Panc1 (cell line): ENCODE measurements at regions not wholly inside any gene's neighbourhood (a gene's known extent, or its start where the extent isn't known, plus 50 kb on each side); places are given as distances from the start of the nearest gene placed in this dataset.

Experiments
- ATAC-seq: fragments of 200-7000 bp; cut with Tn5 transposase; 2 replicates; pipeline ENCODE4 v1.9.1; 2020; ENCODE audit warnings: mild to moderate bottlenecking, moderate library complexity
- BruUV-seq: library from RNA; stranded (reverse); fragments of 400-500 nt; replicated peaks from 2 replicates; lab custom pipeline; 2021; lab: Mats Ljungman, UMichigan
- CTCF ChIA-PET: fragments of 300-600 bp; sonication (Branson Sonifier 250); formaldehyde crosslinking; loops from one replicate; lab custom pipeline; 2022; ENCODE audit warnings: antibody characterized with exemption; lab: Charles Lee
- POLR2A ChIA-PET: fragments of 300-600 bp; sonication (Branson Sonifier 250); formaldehyde crosslinking; loops from one replicate; lab custom pipeline; 2022; ENCODE audit warnings: antibody characterized with exemption; lab: Charles Lee
- DNase-seq: peaks from one replicate; pipeline ENCODE4 v3.0.0-alpha.2; 2010; ENCODE audit warnings: low read depth, low spot score
- H3K27ac ChIP-seq: 2 replicates; pipeline ENCODE4 v1.5.1; 2011; ENCODE audit warnings: mild to moderate bottlenecking, low read length, inconsistent platforms
- H3K27me3 ChIP-seq: fragments of 200-500 bp; sonication (Bioruptor generic); 2 replicates; pipeline ENCODE4 v1.6.0; 2014; ENCODE audit warnings: low read length, inconsistent platforms; ENCODE audit not compliant: control insufficient read depth, insufficient read depth
- H3K36me3 ChIP-seq: fragments of 200-500 bp; sonication (Bioruptor generic); 2 replicates; pipeline ENCODE4 v1.5.1; 2014; ENCODE audit warnings: inconsistent platforms, mild to moderate bottlenecking, low read length, moderate library complexity; ENCODE audit not compliant: control insufficient read depth, insufficient read depth
- H3K4me1 ChIP-seq: 2 replicates; pipeline ENCODE4 v1.5.1; 2011; ENCODE audit warnings: inconsistent platforms, mild to moderate bottlenecking, low read length, moderate library complexity; ENCODE audit not compliant: control insufficient read depth, insufficient read depth
- H3K4me3 ChIP-seq, 2 experiments: 2 replicates each; pipeline ENCODE4 v1.5.1; 2011 to 2012; ENCODE audit warnings: low read depth in 2 of 2, low read length in 2 of 2, mild to moderate bottlenecking in 2 of 2, inconsistent platforms in 1 of 2, moderate library complexity in 1 of 2
- H3K9me3 ChIP-seq: fragments of 200-500 bp; sonication (Bioruptor generic); 2 replicates; pipeline ENCODE4 v1.5.1; 2014; ENCODE audit warnings: low read depth, mild to moderate bottlenecking, inconsistent platforms, low read length, moderate library complexity; ENCODE audit not compliant: control insufficient read depth, insufficient read depth
- POLR2AphosphoS5 ChIP-seq: IDR thresholded peaks from 2 replicates; pipeline ENCODE4 v1.6.1; 2012; ENCODE audit warnings: mild to moderate bottlenecking, low read depth, low read length, moderate library complexity
- REST ChIP-seq, 2 experiments: IDR thresholded peaks; 2 replicates each; pipeline ENCODE4 v1.6.1; 2011 to 2012; ENCODE audit warnings: low read depth in 2 of 2, control low read depth in 1 of 2, low read length in 1 of 2, mild to moderate bottlenecking in 1 of 2, moderate library complexity in 1 of 2; ENCODE audit not compliant: insufficient read depth in 1 of 2
- SIN3A ChIP-seq: IDR thresholded peaks from 2 replicates; pipeline ENCODE4 v1.6.1; 2012; ENCODE audit warnings: low read depth, mild to moderate bottlenecking, low read length, moderate library complexity, borderline replicate concordance; ENCODE audit not compliant: insufficient read depth
- TCF7L2 ChIP-seq: IDR thresholded peaks from 2 replicates; pipeline ENCODE4 v1.6.1; 2011; ENCODE audit warnings: mild to moderate bottlenecking, low read depth, low read length, inconsistent platforms
- in situ Hi-C: cut with HindIII; loops from 2 replicates; pipeline ENCODE4 v1.10.0; 2016; ENCODE audit warnings: low sequenced_read_pairs, low pct_unique_long_range_greater_than_20kb
- intact Hi-C: fragments of 100-400 bp; cut with micrococcal nuclease; formaldehyde crosslinking; loops from one replicate; pipeline ENCODE4 v1.10.0; 2022; ENCODE audit not compliant: unreplicated experiment
- TF ChIP-seq, protein P1 (sequence below): fragments of 450-650 bp; IDR thresholded peaks from 2 replicates; pipeline ENCODE4 v1.5.1; 2017; ENCODE audit warnings: mild to moderate bottlenecking

- DNase-seq (no peak), ATAC-seq (no peak)
- intact Hi-C loops (no loop called here), in situ Hi-C loops (no loop called here)
- H3K4me1 ChIP-seq = no peaks in the 10 kb centered on the region
- TF ChIP-seq SIN3A (no peak), TCF7L2 (no peak), POLR2AphosphoS5 (no peak), REST (IDR thresholded peaks at IDR 0.05; ENCODE audit: insufficient read depth in 1 of 2, low read depth in 2 of 2, low read length in 1 of 2) (no peak)
- TF ChIP-seq, protein P1, sequence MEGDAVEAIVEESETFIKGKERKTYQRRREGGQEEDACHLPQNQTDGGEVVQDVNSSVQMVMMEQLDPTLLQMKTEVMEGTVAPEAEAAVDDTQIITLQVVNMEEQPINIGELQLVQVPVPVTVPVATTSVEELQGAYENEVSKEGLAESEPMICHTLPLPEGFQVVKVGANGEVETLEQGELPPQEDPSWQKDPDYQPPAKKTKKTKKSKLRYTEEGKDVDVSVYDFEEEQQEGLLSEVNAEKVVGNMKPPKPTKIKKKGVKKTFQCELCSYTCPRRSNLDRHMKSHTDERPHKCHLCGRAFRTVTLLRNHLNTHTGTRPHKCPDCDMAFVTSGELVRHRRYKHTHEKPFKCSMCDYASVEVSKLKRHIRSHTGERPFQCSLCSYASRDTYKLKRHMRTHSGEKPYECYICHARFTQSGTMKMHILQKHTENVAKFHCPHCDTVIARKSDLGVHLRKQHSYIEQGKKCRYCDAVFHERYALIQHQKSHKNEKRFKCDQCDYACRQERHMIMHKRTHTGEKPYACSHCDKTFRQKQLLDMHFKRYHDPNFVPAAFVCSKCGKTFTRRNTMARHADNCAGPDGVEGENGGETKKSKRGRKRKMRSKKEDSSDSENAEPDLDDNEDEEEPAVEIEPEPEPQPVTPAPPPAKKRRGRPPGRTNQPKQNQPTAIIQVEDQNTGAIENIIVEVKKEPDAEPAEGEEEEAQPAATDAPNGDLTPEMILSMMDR = no peak
- H3K9me3 ChIP-seq = no peaks in the 10 kb centered on the region
- CTCF ChIA-PET = no interaction called here
- H3K27me3 ChIP-seq = no peaks in the 10 kb centered on the region
- no peaks in the 10 kb centered on the region for H3K36me3 ChIP-seq
- no peak overlapping the region for H3K4me3 ChIP-seq
- no TSS peak for BruUV-seq
- H3K27ac ChIP-seq = no peak overlapping the region
- POLR2A ChIA-PET = interaction anchor here (0.6 kb wide), 1 partner anchor 1437 kb away, joined by 3 read pairs; no protein-coding TSS in a partner anchor
Observed at GRCh38 chr4:181827246-181827645, 416.0 kb upstream of the TENM3 start.

- TF ChIP-seq REST (IDR thresholded peaks at IDR 0.05; ENCODE audit: insufficient read depth in 1 of 2, low read depth in 2 of 2, low read length in 1 of 2) (no peak), POLR2AphosphoS5 (no peak), SIN3A (no peak), TCF7L2 (no peak)
- TF ChIP-seq, protein P1 = no peak
- Histone ChIP-seq H3K4me3 (no peak overlapping the region), H3K9me3 (no peaks in the 10 kb centered on the region), H3K4me1 (no peaks in the 10 kb centered on the region), H3K27me3 (no peaks in the 10 kb centered on the region), H3K27ac (no peak overlapping the region), H3K36me3 (no peaks in the 10 kb centered on the region)
- DNase-seq (no peak), ATAC-seq (no peak)
- intact Hi-C loops (no loop called here), in situ Hi-C loops (no loop called here)
- BruUV-seq = no TSS peak
- ChIA-PET CTCF (no interaction called here), POLR2A (no interaction called here)
Observed at GRCh38 chr4:181830404-181831035, 412.7 kb upstream of the TENM3 start.
